22Rv1 (cell line): ENCODE measurements at regions not wholly inside any gene's neighbourhood (a gene's known extent, or its start where the extent isn't known, plus 50 kb on each side); places are given as distances from the start of the nearest gene placed in this dataset.

Experiments used
- CTCF ChIP-seq: fragments of 450-650 bp; IDR thresholded peaks from 2 replicates; pipeline ENCODE4 v1.5.1; 2017; ENCODE audit warnings: mild to moderate bottlenecking
- ZFX ChIP-seq: fragments of 450-650 bp; IDR thresholded peaks from 2 replicates; pipeline ENCODE4 v1.6.1; 2017; ENCODE audit warnings: antibody characterized with exemption, borderline replicate concordance

GRCh38 chr2:183542606-183543005, 418.4 kb downstream of the NUP35 start:
- TF ChIP-seq CTCF (no peak), ZFX (no peak)
